HCT116 (cell line): ENCODE measurements at regions not wholly inside any gene's neighbourhood (a gene's known extent, or its start where the extent isn't known, plus 50 kb on each side); places are given as distances from the start of the nearest gene placed in this dataset.

Experiments used
- ATAC-seq: fragments of 200-7000 bp; cut with Tn5 transposase; 2 replicates; pipeline ENCODE4 v1.9.1; 2020; ENCODE audit warnings: mild to moderate bottlenecking, moderate library complexity
- BruUV-seq: library from RNA; stranded (reverse); fragments of 400-500 nt; replicated peaks from 2 replicates; lab custom pipeline; 2021; lab: Mats Ljungman, UMichigan
- CTCF ChIA-PET: fragments of 300-600 bp; sonication (Branson Sonifier 250); formaldehyde crosslinking; loops from one replicate; lab custom pipeline; 2021; ENCODE audit warnings: antibody characterized with exemption; lab: Charles Lee
- POLR2A ChIA-PET: fragments of 300-600, 350-600 bp; sonication (Branson Sonifier 250); formaldehyde crosslinking; loops from one replicate; lab custom pipeline; 2021; ENCODE audit warnings: antibody characterized with exemption; lab: Charles Lee
- RAD21 ChIA-PET, 2 experiments: fragments of 300-600 bp; sonication (Branson Sonifier 250); formaldehyde crosslinking; loops; one replicate each; lab custom pipeline; 2023; ENCODE audit warnings: low total read pairs in 2 of 2; ENCODE audit not compliant: uncharacterized antibody in 2 of 2, unreplicated experiment in 2 of 2, low non-redundant PET in 1 of 2; lab: Charles Lee
- DNase-seq: peaks from one replicate; pipeline ENCODE4 v3.0.0-alpha.2; 2010; ENCODE audit warnings: low read depth, low spot score
- H2AFZ ChIP-seq: fragments of 200-600 bp; shearing (Covaris generic), sonication (generic); 2 replicates; pipeline ENCODE4 v1.6.1; 2017; ENCODE audit warnings: low read depth, mixed run types, mixed read lengths, antibody characterized with exemption, low read length; ENCODE audit not compliant: poor library complexity, severe bottlenecking
- H3K27ac ChIP-seq: 2 replicates; pipeline ENCODE4 v1.5.1; 2012; ENCODE audit warnings: low read depth, low read length
- H3K27me3 ChIP-seq: fragments of 200-600 bp; sonication (generic); 2 replicates; pipeline ENCODE4 v1.6.1; 2016; ENCODE audit warnings: mixed run types, low read length, mixed read lengths; ENCODE audit not compliant: insufficient read depth
- H3K36me3 ChIP-seq, 2 experiments: fragments of 200-500 bp in 1 of 2; fragments of 200-600 bp in 1 of 2; sonication (Bioruptor generic) in 1 of 2; sonication (generic) in 1 of 2; 2 replicates each; pipeline versions ENCODE4 v1.5.1 to v1.6.1; 2014 to 2016; ENCODE audit warnings: low read length in 2 of 2, inconsistent platforms in 1 of 2, mixed read lengths in 1 of 2, mixed run types in 1 of 2; ENCODE audit not compliant: insufficient read depth in 2 of 2, control insufficient read depth in 1 of 2
- H3K4me1 ChIP-seq, 2 experiments: fragments of 200-600 bp in 1 of 2; sonication (generic) in 1 of 2; 2 replicates each; pipeline versions ENCODE4 v1.5.1 to v1.6.1; 2012 to 2017; ENCODE audit warnings: low read length in 2 of 2, inconsistent platforms in 1 of 2, mild to moderate bottlenecking in 1 of 2, mixed read lengths in 1 of 2, mixed run types in 1 of 2, moderate library complexity in 1 of 2; ENCODE audit not compliant: insufficient read depth in 2 of 2, control insufficient read depth in 1 of 2
- H3K4me2 ChIP-seq: fragments of 200-600 bp; sonication (generic); 2 replicates; pipeline ENCODE4 v1.6.1; 2017; ENCODE audit warnings: mixed run types, low read length, mixed read lengths
- H3K4me3 ChIP-seq, 2 experiments: fragments of 200-600 bp in 1 of 2; sonication (generic) in 1 of 2; replicated peaks in 1 of 2; 2 replicates each; pipeline ENCODE4 v1.5.1; 2011 to 2016; ENCODE audit warnings: low read length in 2 of 2, control low read depth in 1 of 2, low read depth in 1 of 2, mild to moderate bottlenecking in 1 of 2, mixed read lengths in 1 of 2, mixed run types in 1 of 2
- H3K79me2 ChIP-seq: fragments of 200-600 bp; sonication (generic); 2 replicates; pipeline ENCODE4 v1.6.1; 2017; ENCODE audit warnings: mild to moderate bottlenecking, mixed run types, low read length, moderate library complexity, mixed read lengths; ENCODE audit not compliant: insufficient read depth
- H3K9ac ChIP-seq: fragments of 200-600 bp; sonication (generic); 2 replicates; pipeline ENCODE4 v1.6.1; 2016; ENCODE audit warnings: low read length, mixed read lengths
- H3K9me2 ChIP-seq: fragments of 200-600 bp; sonication (generic), shearing (Covaris generic); 2 replicates; pipeline ENCODE4 v1.6.1; 2017; ENCODE audit warnings: mixed run types, mild to moderate bottlenecking, moderate library complexity; ENCODE audit not compliant: insufficient read depth
- H3K9me3 ChIP-seq, 2 experiments: fragments of 200-500 bp in 1 of 2; fragments of 200-600 bp in 1 of 2; sonication (Bioruptor generic) in 1 of 2; sonication (generic) in 1 of 2; 2 replicates each; pipeline ENCODE4 v1.6.1; 2014 to 2017; ENCODE audit warnings: low read length in 2 of 2, mixed read lengths in 2 of 2, inconsistent platforms in 1 of 2, low read depth in 1 of 2, mild to moderate bottlenecking in 1 of 2, mixed run types in 1 of 2, moderate library complexity in 1 of 2; ENCODE audit not compliant: control insufficient read depth in 1 of 2, insufficient read depth in 1 of 2
- H4K20me1 ChIP-seq: fragments of 200-600 bp; sonication (generic), shearing (Covaris generic); 2 replicates; pipeline ENCODE4 v1.6.1; 2017; ENCODE audit warnings: mixed run types, mild to moderate bottlenecking, moderate library complexity; ENCODE audit not compliant: insufficient read depth
- CEBPB ChIP-seq: IDR thresholded peaks from 2 replicates; pipeline ENCODE4 v1.6.1; 2012; ENCODE audit warnings: low read depth
- EGR1 ChIP-seq: IDR thresholded peaks from 2 replicates; pipeline ENCODE4 v1.6.1; 2012; ENCODE audit warnings: low read depth
- EZH2 ChIP-seq: fragments of 200-600 bp; sonication (generic); IDR thresholded peaks from 2 replicates; pipeline ENCODE4 v1.6.1; 2017; ENCODE audit warnings: antibody characterized with exemption, mixed run types
- FOSL1 ChIP-seq: IDR thresholded peaks from 2 replicates; pipeline ENCODE4 v1.6.1; 2012; ENCODE audit warnings: low read depth
- JUND ChIP-seq: IDR thresholded peaks from 2 replicates; pipeline ENCODE4 v1.6.1; 2012
- POLR2AphosphoS5 ChIP-seq: IDR thresholded peaks from 2 replicates; pipeline ENCODE4 v1.6.1; 2011; ENCODE audit warnings: mild to moderate bottlenecking, low read depth, low read length, moderate library complexity
- RAD21 ChIP-seq: IDR thresholded peaks from 2 replicates; pipeline ENCODE4 v1.6.1; 2012; ENCODE audit warnings: low read depth, mild to moderate bottlenecking
- SIN3A ChIP-seq: IDR thresholded peaks from 2 replicates; pipeline ENCODE4 v1.6.1; 2012; ENCODE audit warnings: low read depth
- SRF ChIP-seq: IDR thresholded peaks from 2 replicates; pipeline ENCODE4 v1.6.1; 2012; ENCODE audit warnings: low read depth
- YY1 ChIP-seq: IDR thresholded peaks from 2 replicates; pipeline ENCODE4 v1.6.1; 2011; ENCODE audit warnings: low read length, low read depth, moderate library complexity, mild to moderate bottlenecking; ENCODE audit not compliant: insufficient replicate concordance; ENCODE audit errors: extremely low read depth
- ZNF274 ChIP-seq: fragments of 200-500 bp; sonication (Bioruptor generic); IDR thresholded peaks from 2 replicates; pipeline ENCODE4 v1.6.1; 2014; ENCODE audit warnings: mild to moderate bottlenecking, low read depth, low read length, inconsistent platforms
- intact Hi-C: fragments of 100-400 bp; cut with micrococcal nuclease; formaldehyde crosslinking; loops from 2 replicates; pipeline ENCODE4 v1.10.0; 2022
- TF ChIP-seq, protein P1 (sequence below): IDR thresholded peaks from 2 replicates; pipeline ENCODE4 v1.6.1; 2012
- TF ChIP-seq, protein P2 (sequence below): IDR thresholded peaks from 2 replicates; pipeline ENCODE4 v1.6.1; 2012
- TF ChIP-seq, protein P3 (sequence below): IDR thresholded peaks from 2 replicates; pipeline ENCODE4 v1.6.1; 2011; ENCODE audit warnings: mild to moderate bottlenecking, low read length, moderate library complexity; ENCODE audit not compliant: insufficient replicate concordance; ENCODE audit errors: extremely low read depth

DNA sequence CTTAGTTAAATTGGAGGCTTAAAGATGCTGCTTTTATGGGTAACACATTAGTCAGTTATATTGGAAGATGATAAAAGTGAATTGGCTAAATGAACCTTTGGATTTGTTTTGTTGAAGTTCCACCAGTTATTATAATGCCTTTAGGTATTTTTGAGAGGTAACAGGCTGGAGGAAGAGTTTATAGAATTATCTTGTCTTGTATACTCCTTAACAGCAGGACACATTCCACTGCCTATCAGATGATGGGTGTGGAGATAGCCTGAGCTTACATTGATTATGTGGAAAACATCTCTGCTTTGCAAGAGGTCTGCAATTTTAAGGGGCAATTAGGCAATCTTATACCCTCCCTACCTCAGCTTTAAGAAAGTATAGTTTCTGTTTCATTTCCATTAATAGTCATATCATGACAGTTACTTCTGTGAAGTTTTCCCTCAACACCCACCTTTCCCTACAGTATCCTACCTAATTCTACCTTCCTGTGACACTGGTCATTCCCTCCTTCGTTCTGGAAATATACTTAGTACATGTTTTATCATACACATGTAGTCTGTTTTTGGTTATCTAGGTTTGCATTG is 403.7 kb upstream of the SPRED2 start:
- no peak overlapping the region for H3K9ac ChIP-seq
- TF ChIP-seq, protein P1, sequence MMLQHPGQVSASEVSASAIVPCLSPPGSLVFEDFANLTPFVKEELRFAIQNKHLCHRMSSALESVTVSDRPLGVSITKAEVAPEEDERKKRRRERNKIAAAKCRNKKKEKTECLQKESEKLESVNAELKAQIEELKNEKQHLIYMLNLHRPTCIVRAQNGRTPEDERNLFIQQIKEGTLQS: no peak
- TF ChIP-seq POLR2AphosphoS5 (no peak), CEBPB (no peak), JUND (no peak), ZNF274 (no peak), SRF (no peak), EGR1 (no peak), RAD21 (no peak), EZH2 (no peak), FOSL1 (no peak), SIN3A (no peak), YY1 (no peak)
- TF ChIP-seq, protein P2, sequence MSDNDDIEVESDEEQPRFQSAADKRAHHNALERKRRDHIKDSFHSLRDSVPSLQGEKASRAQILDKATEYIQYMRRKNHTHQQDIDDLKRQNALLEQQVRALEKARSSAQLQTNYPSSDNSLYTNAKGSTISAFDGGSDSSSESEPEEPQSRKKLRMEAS: no peak
- TF ChIP-seq, protein P3, sequence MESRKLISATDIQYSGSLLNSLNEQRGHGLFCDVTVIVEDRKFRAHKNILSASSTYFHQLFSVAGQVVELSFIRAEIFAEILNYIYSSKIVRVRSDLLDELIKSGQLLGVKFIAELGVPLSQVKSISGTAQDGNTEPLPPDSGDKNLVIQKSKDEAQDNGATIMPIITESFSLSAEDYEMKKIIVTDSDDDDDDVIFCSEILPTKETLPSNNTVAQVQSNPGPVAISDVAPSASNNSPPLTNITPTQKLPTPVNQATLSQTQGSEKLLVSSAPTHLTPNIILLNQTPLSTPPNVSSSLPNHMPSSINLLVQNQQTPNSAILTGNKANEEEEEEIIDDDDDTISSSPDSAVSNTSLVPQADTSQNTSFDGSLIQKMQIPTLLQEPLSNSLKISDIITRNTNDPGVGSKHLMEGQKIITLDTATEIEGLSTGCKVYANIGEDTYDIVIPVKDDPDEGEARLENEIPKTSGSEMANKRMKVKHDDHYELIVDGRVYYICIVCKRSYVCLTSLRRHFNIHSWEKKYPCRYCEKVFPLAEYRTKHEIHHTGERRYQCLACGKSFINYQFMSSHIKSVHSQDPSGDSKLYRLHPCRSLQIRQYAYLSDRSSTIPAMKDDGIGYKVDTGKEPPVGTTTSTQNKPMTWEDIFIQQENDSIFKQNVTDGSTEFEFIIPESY: no peak
- H3K9me2 ChIP-seq: no peaks in the 10 kb centered on the region
- no peak overlapping the region for H2AFZ ChIP-seq
- no peak overlapping the region for H3K27ac ChIP-seq
- DNase-seq: no peak
- BruUV-seq: no TSS peak
- ChIA-PET POLR2A (no interaction called here), CTCF (no interaction called here), RAD21 (no interaction called here)
- ATAC-seq: no peak
- H3K79me2 ChIP-seq: no peaks in the 10 kb centered on the region
- H3K4me3 ChIP-seq: no peak overlapping the region
- no peaks in the 10 kb centered on the region for H3K4me1 ChIP-seq
- H4K20me1 ChIP-seq: no peaks in the 10 kb centered on the region
- peaks cover 46% of the 10 kb centered on the region for H3K27me3 ChIP-seq
- no peak overlapping the region for H3K4me2 ChIP-seq
- intact Hi-C loops: no loop called here
- no peaks in the 10 kb centered on the region for H3K9me3 ChIP-seq
- H3K36me3 ChIP-seq: no peaks in the 10 kb centered on the region
